GM19023 (cell line): ENCODE measurements at regions not wholly inside any gene's neighbourhood (a gene's known extent, or its start where the extent isn't known, plus 50 kb on each side); places are given as distances from the start of the nearest gene placed in this dataset.
A peak's percentile ranks its signal among the peaks of the same experiment; 100 is the strongest.

Experiments used
- ATAC-seq: cut with Tn5 transposase; IDR thresholded peaks from one replicate; pipeline ENCODE4 v1.9.1; 2021; ENCODE audit warnings: mild to moderate bottlenecking, moderate library complexity; ENCODE audit not compliant: unreplicated experiment

DNA sequence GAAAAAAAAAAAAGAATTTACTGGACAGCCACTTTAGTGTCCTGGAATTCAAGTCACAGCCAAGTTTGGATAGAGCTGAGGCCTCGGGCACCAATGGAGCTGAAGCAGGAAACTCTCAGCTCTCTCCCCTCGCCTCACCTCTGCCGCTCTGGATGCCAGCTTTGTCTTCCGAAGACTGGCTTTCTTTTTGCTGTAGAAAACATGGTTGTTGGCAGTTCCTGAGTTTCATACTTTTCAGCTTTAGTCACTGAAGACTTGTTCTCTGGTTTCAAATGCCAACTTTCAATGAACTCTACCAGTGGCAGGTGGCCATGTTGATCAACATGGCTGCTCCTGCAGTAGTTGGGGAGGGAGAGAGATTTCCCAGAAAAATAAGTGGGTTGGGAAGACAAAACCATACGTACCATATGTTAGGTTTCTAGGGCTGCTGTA lies 142.2 kb downstream of the SNX18 start:
- ATAC-seq: no peak

DNA sequence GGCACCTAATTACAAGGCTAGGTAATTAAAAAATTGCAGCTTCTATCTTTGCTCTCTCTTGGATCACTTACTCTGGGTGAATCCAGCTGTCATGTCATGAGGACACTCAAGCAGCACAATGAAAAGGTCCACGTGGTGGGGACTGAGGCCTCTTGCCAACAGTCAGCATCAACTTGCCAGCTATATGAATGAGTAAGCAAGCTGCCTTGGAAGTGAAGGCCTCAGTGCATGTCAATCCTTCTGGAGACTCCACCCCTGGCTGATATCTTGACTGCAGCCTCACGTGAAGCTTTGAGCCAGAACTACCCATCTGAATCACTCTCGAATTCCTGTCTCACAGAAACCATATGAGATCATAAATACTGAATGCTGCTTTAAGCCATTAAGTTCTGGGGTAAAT lies 140.5 kb downstream of the SNX18 start:
- ATAC-seq: no peak

DNA sequence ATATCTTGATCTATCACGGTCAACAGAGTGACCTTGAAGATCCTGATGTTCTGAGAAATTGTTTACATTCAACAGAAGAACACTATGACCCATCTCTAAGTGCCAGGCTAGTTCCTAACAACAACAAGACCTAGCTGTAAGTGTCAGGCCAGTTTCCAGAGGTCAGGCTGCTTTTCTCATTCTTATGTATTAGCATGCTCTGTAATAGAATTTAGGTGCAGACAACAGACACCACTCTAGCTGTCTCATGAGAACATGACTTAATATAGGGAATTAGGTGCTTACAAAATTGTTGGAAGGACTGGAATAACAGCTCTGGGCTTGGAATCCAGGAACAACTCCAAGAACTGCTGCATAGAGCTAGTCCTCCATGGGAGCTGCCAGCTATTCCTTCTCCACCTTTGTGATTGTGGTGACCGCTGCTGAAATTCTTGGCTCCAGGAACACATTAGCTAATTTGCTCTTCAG lies 138.7 kb downstream of the SNX18 start:
- ATAC-seq: no peak

DNA sequence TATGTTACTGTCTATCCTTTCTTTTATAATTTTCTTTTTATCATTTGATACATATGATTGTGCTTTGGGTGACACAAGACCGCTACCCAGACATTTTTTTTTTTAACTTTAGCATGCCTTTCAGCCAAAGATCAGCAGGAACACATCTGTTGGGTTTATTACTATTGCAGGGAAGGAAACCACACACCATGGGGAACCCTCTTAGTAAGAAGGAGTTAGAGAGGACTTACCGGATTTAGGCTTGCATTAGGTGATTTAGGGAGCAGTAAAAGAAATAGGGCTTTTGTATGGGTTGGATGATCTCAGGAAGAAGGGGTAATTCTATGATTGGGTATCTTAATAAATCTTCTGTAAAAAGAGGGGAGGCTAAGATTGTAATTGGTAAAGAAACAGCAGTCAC lies 138.2 kb downstream of the SNX18 start:
- ATAC-seq: no peak

DNA sequence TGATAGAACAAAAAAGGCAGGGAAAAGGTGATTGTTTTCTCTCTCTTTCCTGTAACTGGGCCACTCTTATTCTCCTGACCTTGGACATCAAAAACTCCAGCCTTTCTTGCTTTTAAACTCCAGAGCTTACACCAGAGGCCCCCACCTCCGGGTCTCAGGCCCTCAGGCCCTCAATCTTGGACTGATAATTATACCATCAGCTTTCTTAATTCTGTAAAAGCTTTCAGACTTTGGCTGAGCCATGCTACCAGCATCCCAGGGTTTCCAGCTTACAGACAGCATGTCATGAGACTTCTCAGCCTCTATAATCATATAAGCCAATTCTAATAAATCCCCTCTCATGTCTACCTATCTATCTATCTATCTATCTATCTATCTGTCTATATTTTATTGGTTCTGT lies 137.7 kb downstream of the SNX18 start:
- ATAC-seq: no peak

- no peak for ATAC-seq
These were observed 136.5 kb downstream of the SNX18 start for GRCh38 chr5:54653956-54654614.

DNA sequence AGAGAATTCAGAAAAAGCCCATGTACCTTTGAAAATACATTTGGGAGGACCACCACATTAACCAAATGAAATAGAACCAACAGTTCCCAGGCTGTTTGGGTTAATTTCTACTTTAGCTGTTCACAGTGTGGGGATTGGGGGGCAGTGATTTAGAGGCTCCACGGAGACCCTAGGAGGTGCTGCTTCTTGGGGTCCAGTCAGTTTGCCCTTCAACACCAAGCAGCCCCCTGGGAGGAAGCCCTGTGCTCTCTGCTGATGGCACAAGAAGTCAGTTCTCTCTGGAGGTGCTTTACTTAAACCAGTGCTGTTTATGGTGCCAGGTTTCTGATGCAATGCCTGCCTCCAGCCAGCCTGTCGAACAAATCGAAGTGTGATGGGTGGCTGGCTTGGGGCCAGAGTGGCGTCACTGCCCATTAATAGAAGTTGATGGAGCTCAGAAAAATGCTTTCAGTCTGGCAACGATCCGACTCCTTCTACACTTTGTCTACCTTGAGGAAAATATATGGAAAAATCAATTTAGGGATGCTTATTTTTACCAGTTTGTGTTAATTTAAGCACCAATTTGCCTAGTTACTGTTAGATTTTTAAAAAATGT lies 134.0 kb downstream of the SNX18 start:
- ATAC-seq: no peak

GRCh38 chr5:54649041-54649504 lies 131.5 kb downstream of the SNX18 start:
- ATAC-seq: no peak

DNA sequence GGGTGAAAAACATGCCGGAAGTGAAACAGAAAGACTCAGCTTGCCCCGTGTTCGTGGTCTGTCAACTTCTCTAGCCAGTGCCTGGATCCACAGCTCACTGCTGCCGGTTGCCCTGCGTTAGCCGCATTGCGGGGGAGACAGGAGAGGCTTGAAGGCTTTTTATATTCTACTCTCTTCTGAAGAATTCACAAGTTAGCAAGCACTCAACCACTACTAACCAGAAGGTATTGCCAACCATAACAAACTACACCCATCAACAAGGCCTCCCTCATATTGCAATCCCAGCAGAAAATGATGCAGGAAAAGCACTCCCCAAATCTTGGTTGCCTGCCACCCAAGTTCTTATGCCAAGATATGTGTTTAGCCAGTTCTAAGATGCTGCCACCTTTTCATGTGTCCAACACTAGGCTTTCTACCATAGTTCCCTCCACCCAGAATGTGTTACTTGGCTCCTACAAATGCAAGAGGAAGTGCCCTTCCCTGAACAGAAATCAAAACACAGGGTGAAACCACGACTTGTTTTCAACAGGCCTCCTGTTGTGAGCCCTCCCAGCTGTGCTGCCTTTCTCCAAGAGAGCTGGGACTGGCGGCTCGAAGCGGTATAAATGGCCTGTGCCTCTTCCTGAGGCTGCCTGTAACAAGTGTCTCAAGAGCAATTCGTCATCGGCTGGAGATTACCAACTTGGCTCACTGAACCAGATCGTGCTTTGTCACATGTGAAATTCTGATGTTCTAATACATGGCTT lies 129.0 kb downstream of the SNX18 start:
- ATAC-seq: peak; percentile 93

- ATAC-seq: no peak
These were observed 128.4 kb downstream of the SNX18 start for GRCh38 chr5:54645882-54646355.

DNA sequence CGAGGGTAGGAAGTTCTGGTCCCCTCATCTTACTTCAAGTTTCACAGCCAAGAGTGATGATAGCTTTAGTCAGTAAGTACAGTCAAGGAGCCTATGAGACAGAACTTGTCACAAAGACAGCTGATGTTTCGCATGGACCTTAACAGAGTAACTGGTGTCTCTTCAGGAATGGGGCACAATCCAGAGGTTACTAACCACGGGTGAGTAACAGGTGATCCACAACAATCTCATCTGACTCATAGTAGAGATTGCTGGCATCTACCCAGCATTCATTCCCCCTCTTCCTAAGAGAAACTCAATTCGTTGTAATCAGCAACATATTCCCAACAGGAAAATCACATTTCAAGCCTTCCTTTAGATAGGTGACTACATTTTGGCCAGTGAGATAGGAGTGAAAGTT lies 126.7 kb downstream of the SNX18 start:
- ATAC-seq: no peak

- no peak for ATAC-seq
These were observed 126.1 kb downstream of the SNX18 start for GRCh38 chr5:54643685-54644106.

GRCh38 chr5:54639621-54640020 lies 122.1 kb downstream of the SNX18 start:
- ATAC-seq: no peak

DNA sequence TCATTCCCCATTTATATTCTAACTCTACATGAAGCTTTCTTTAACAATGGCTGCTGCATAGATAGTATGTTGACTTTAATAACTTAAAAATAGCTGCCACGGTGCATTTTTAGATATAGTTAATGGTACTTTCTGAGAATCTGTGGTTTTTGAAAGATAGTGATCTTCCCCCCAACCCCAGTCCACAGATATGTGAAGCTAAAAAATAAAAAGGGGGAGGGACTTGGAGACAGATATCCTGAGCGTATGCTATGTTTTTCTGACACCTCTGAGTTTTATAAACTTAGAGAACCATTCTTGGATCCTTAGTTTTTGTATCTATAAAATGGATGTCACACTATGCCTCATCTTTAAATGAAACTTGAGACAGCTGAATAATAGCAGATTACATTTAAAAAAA lies 120.5 kb downstream of the SNX18 start:
- ATAC-seq: no peak

DNA sequence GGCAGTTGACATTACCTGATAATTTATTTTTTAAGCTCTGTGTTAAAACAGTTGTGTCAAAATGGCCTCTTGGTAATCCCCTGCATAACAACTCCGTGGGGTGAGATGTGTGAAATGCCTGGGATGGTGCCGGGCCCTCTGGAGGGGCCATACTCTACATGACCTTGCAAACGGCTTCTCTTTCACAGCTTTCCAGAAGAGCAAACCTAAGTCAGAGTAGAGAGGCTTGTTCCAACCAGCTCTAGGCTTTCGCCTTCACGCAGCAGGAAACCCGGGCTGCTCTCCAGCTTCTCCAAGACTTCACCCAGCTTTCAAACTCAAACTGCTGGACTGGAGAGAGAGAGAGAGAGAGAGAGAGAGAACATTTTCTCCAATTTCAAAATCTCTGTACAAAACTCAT lies 120.1 kb downstream of the SNX18 start:
- ATAC-seq: no peak

GRCh38 chr5:54634089-54634488 lies 116.5 kb downstream of the SNX18 start:
- ATAC-seq: no peak

DNA sequence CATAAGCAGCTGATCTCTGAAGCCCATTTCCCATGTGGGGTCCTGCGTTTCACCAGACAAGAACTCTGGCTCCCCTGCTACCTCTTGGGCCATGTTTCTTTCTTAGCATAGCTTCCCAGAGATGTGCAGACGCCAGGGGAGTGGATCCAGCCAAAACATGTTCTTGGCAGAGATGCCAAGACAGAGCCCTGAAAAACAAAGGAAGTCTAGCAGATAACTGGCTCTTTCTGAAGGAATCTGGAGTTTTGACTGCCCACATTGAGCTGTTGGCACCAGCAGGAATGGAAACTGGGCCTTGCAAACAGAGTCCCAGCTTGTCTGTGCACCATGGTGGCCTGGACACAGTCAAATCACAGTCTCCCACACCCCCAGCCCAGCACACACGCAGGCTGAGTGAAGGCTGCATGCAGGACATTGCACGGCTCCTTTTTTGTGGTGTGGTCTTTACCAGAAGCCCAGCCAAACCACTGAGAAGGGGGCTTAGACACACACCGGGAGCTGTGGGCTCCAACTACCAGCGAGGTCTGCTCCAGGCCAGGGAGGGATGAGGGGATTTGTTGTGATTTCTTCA lies 114.7 kb downstream of the SNX18 start:
- ATAC-seq: no peak

- ATAC-seq: no peak
These were observed 113.3 kb downstream of the SNX18 start for GRCh38 chr5:54630738-54631359.

DNA sequence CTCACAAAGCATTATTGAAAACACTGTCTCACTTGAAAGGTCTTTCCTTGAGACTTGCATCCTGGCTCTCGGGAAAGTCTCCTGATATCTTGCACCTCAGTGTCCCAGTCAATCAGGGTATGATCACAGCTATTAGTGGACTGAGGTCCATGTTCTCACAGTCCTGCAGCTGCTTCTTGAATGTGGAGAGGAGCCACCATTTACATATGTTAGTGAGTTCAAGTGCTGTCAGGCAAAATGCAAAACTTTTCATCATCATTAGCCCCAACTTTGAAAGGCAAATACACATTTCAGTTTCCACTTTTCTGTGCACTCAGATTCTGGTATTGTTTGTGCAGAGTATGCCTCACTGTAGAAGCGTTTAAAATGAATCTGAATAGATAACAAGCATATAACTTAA lies 111.6 kb downstream of the SNX18 start:
- no peak for ATAC-seq

DNA sequence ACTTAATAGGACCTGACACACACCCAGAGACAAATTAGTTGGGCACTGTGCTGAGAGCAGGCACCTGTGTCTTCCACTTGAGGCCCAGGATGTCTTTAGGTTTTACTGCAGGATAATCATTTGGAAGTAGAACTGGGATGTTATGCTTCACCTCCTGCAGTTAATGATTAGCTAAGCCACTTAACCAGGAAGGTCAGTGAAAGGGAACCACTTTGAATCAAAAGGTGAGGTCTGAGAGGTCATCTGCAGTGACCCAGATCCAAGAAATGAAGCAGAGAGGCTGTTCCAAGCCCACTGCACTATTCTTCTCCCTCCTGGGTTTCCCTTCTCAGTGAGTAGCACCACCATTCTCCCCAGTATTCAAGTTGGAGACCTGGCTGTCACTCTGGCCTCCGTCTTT lies 110.5 kb downstream of the SNX18 start:
- no peak for ATAC-seq

DNA sequence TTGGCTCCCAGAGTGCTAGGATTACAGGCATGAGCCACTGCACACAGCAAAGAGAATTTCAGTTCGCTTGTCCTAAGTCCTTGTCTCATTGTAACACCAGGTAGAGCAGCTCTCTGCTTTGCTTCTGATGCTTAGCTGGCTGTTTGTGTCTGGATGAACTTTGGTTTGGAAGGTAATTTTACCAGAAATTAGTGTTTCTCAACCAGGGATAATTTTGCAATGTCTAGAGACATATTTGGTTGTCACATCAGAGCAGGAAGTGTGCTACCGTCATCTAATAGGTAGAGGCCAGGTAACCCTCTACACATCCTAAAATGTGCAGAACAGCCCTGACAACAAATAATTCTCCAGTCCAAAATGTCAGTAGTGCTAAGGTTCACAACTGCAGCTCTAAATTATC lies 108.8 kb downstream of the SNX18 start:
- ATAC-seq: no peak
